D341Med (cell line): ENCODE measurements at regions not wholly inside any gene's neighbourhood (a gene's known extent, or its start where the extent isn't known, plus 50 kb on each side); places are given as distances from the start of the nearest gene placed in this dataset.
"Not testable (repeated sequence)": the region's sequence is repeated elsewhere in the genome, so short reads cannot be mapped to it uniquely, and the experiment has no call there.

ENCODE experiments used
- DNase-seq: peaks from one replicate; pipeline ENCODE4 v3.0.0; 2012; ENCODE audit warnings: low spot score

- DNase-seq, result not testable (repeated sequence)
Observed at GRCh38 chr3:182344026-182344425, 449.3 kb upstream of the ATP11B start.

GRCh38 chr3:182349051-182349450 is 444.3 kb upstream of the ATP11B start:
- no peak for DNase-seq

GRCh38 chr3:182349951-182350517 is 443.3 kb upstream of the ATP11B start:
- DNase-seq, result no peak

- DNase-seq, result no peak
Observed at GRCh38 chr3:182357928-182358327, 435.4 kb upstream of the ATP11B start.

- no peak for DNase-seq
Observed at GRCh38 chr3:182364323-182364722, 429.0 kb upstream of the ATP11B start.

- DNase-seq, result no peak
Observed at GRCh38 chr3:182364723-182365650, 428.3 kb upstream of the ATP11B start.

- DNase-seq, result no peak
Observed at GRCh38 chr3:182366746-182367145, 426.6 kb upstream of the ATP11B start.

- DNase-seq, result no peak
Observed at GRCh38 chr3:182369861-182370260, 423.4 kb upstream of the ATP11B start.

- no peak for DNase-seq
Observed at GRCh38 chr3:182370949-182371348, 422.4 kb upstream of the ATP11B start.

GRCh38 chr3:182375916-182376315 is 417.4 kb upstream of the ATP11B start:
- no peak for DNase-seq

- DNase-seq, result no peak
Observed at GRCh38 chr3:182382112-182382857, 411.0 kb upstream of the ATP11B start.

GRCh38 chr3:182384221-182384620 is 409.1 kb upstream of the ATP11B start:
- no peak for DNase-seq

GRCh38 chr3:182385356-182385755 is 407.9 kb upstream of the ATP11B start:
- DNase-seq, result no peak

- no peak for DNase-seq
Observed at GRCh38 chr3:182388506-182388905, 404.8 kb upstream of the ATP11B start.

- DNase-seq, result no peak
Observed at GRCh38 chr3:182389071-182389815, 404.1 kb upstream of the ATP11B start.

GRCh38 chr3:182390421-182390820 is 402.9 kb upstream of the ATP11B start:
- no peak for DNase-seq

- DNase-seq, result no peak
Observed at GRCh38 chr3:182392182-182392937, 400.9 kb upstream of the ATP11B start.

- no peak for DNase-seq
Observed at GRCh38 chr3:182393151-182393550, 400.2 kb upstream of the ATP11B start.

- no peak for DNase-seq
Observed at GRCh38 chr3:182393830-182394367, 399.4 kb upstream of the ATP11B start.

GRCh38 chr3:182397164-182397563 is 396.1 kb upstream of the ATP11B start:
- DNase-seq, result no peak
